SK-N-SH treated with all-trans-retinoic acid at 6 μM for 48 hours (cell line): ENCODE measurements at regions not wholly inside any gene's neighbourhood (a gene's known extent, or its start where the extent isn't known, plus 50 kb on each side); places are given as distances from the start of the nearest gene placed in this dataset.

Experiments used
- OSR1 ChIP-seq: fragments of 250-450 bp; sonication (Bioruptor Pico); IDR thresholded peaks from 2 replicates; pipeline ENCODE4 v1.8.0; 2022; ENCODE audit warnings: moderate library complexity, mild to moderate bottlenecking, inconsistent platforms
- PATZ1 ChIP-seq: fragments of 250-450 bp; sonication (Bioruptor Pico); IDR thresholded peaks from 2 replicates; pipeline ENCODE4 v1.8.0; 2020; ENCODE audit warnings: mild to moderate bottlenecking, moderate library complexity, borderline replicate concordance
- ZNF8 ChIP-seq: fragments of 450-650 bp; formaldehyde crosslinking; IDR thresholded peaks from 2 replicates; pipeline ENCODE4 v1.5.0; 2020; ENCODE audit warnings: mild to moderate bottlenecking, moderate library complexity

GRCh38 chr5:74370168-74370567, 270.4 kb downstream of the ENC1 start:
- TF ChIP-seq OSR1, result no peak
- no peak for TF ChIP-seq PATZ1 (CRISPR knock-in tag)
- TF ChIP-seq ZNF8 (CRISPR knock-in tag), result no peak
